ENCODE measurements at regions not wholly inside any gene's neighbourhood (a gene's known extent, or its start where the extent isn't known, plus 50 kb on each side); places are given as distances from the start of the nearest gene placed in this dataset.

DNA sequence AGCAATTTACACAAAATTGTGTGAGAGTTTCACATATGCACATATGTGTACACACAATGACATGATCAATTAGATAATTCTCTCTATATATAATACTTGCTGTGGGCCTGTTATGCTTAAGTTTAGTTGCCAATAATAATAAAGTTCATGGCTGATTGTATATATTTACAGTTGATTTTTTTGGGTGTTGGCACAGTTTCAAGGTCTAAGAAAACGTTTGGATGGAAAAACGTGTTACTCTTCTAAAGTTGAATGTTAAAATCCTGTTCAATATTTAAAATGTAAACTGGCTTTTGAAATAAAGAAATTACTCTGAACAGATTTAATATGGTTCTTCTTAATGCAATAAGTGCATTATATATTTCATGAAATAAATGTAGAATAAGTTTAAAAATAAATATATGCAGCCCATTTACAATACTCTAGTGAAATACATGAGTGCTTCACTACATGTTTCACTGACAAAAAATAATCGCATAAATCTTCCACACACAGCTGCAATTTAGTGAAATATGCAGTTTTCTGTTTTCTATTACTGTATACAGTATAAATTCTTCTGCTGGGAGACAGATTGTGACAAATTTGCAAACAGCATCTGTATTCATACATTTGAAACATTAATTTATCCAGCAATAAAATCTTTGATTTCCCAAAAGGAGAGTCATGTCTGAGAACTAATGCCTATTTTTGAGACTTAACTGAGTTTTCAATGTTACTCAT lies 586.9 kb upstream of the KLHL1 start:
- TF ChIP-seq TCF4 (CRISPR knock-in tag; IDR thresholded peaks at IDR 0.05; ENCODE audit: borderline replicate concordance) = no peak
- TF ChIP-seq PATZ1 (CRISPR knock-in tag; IDR thresholded peaks at IDR 0.05; ENCODE audit: borderline replicate concordance) = no peak
- no peak for TF ChIP-seq ZC3H10 (CRISPR knock-in tag; IDR thresholded peaks at IDR 0.05)
- TF ChIP-seq ISL1 (CRISPR knock-in tag; IDR thresholded peaks at IDR 0.05) = no peak
- no peak for TF ChIP-seq CSDC2 (CRISPR knock-in tag; IDR thresholded peaks at IDR 0.05)
- no peak for TF ChIP-seq ZNF565 (CRISPR knock-in tag; conservative IDR thresholded peaks at IDR 0.05; ENCODE audit: low read depth)
- TF ChIP-seq ZNF8 (CRISPR knock-in tag; IDR thresholded peaks at IDR 0.05) = no peak
- TF ChIP-seq CSRNP3 (CRISPR knock-in tag; IDR thresholded peaks at IDR 0.05) = no peak
- TF ChIP-seq SNAI2 (CRISPR knock-in tag; IDR thresholded peaks at IDR 0.05) = no peak
- no peak for ATAC-seq

- TF ChIP-seq ZNF70 (CRISPR knock-in tag; IDR thresholded peaks at IDR 0.05) = no peak
- no peak for TF ChIP-seq SNAI2 (CRISPR knock-in tag; IDR thresholded peaks at IDR 0.05)
- no peak for TF ChIP-seq PATZ1 (CRISPR knock-in tag; IDR thresholded peaks at IDR 0.05; ENCODE audit: borderline replicate concordance)
- TF ChIP-seq PPARA (CRISPR knock-in tag; IDR thresholded peaks at IDR 0.05; ENCODE audit: borderline replicate concordance) = no peak
- no peak for TF ChIP-seq ARNTL (CRISPR knock-in tag; IDR thresholded peaks at IDR 0.05; ENCODE audit: borderline replicate concordance, low read depth)
- no peak for TF ChIP-seq ISL1 (CRISPR knock-in tag; IDR thresholded peaks at IDR 0.05)
- TF ChIP-seq GLIS3 (CRISPR knock-in tag; IDR thresholded peaks at IDR 0.05) = no peak
- TF ChIP-seq BACH2 (CRISPR knock-in tag; IDR thresholded peaks at IDR 0.05; ENCODE audit: borderline replicate concordance) = no peak
- no peak for TF ChIP-seq TSHZ2 (CRISPR knock-in tag; IDR thresholded peaks at IDR 0.05)
- TF ChIP-seq ZNF8 (CRISPR knock-in tag; IDR thresholded peaks at IDR 0.05) = no peak
- TF ChIP-seq CREB5 (CRISPR knock-in tag; IDR thresholded peaks at IDR 0.05; ENCODE audit: low read depth) = no peak
- no peak for ATAC-seq
Measured at GRCh38 chr13:70668983-70669382, 560.7 kb upstream of the KLHL1 start.

DNA sequence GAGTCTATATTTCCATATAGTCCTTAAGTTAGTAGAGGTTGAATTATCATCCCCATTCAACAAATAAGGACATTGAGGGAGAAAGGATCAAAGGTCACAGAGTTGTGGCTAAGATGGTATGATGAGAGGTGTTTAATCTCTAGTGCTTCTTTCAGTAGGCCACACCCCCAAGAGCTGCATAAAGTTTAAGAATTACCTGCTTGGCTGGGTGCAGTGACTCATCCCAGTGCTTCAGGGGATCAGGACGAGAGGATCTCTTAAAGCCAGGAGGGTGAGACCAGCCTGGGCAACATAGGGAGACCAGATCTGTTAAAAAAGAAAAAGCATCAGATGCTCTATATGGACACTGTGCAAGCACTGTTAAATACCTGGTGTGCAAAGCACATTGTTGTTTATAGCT lies 560.0 kb upstream of the KLHL1 start:
- ATAC-seq = no peak
- no peak for TF ChIP-seq ZNF565 (CRISPR knock-in tag; conservative IDR thresholded peaks at IDR 0.05; ENCODE audit: low read depth)
- TF ChIP-seq TSHZ2 (CRISPR knock-in tag; IDR thresholded peaks at IDR 0.05) = no peak
- TF ChIP-seq ZC3H10 (CRISPR knock-in tag; IDR thresholded peaks at IDR 0.05) = no peak
- TF ChIP-seq OSR1 (CRISPR knock-in tag; IDR thresholded peaks at IDR 0.05) = no peak
- TF ChIP-seq CSRNP3 (CRISPR knock-in tag; IDR thresholded peaks at IDR 0.05) = no peak
- no peak for TF ChIP-seq ZNF70 (CRISPR knock-in tag; IDR thresholded peaks at IDR 0.05)
- TF ChIP-seq ISL1 (CRISPR knock-in tag; IDR thresholded peaks at IDR 0.05) = no peak
- TF ChIP-seq BACH2 (CRISPR knock-in tag; IDR thresholded peaks at IDR 0.05; ENCODE audit: borderline replicate concordance) = no peak
- TF ChIP-seq POU6F1 (CRISPR knock-in tag; IDR thresholded peaks at IDR 0.05; ENCODE audit: borderline replicate concordance, low read depth) = no peak
- no peak for TF ChIP-seq CREB5 (CRISPR knock-in tag; IDR thresholded peaks at IDR 0.05; ENCODE audit: low read depth)

All from SK-N-SH treated with all-trans-retinoic acid at 6 μM for 48 hours (cell line).